H9 (cell line): ENCODE measurements at regions not wholly inside any gene's neighbourhood (a gene's known extent, or its start where the extent isn't known, plus 50 kb on each side); places are given as distances from the start of the nearest gene placed in this dataset.

Experiments
- DNase-seq: peaks from one replicate; pipeline ENCODE4 v3.0.0-alpha.2; 2017
- H2AFZ ChIP-seq: one replicate; pipeline ENCODE4 v1.6.1; 2013; ENCODE audit warnings: mild to moderate bottlenecking, low read length, control low read depth, moderate library complexity
- H2AK5ac ChIP-seq: 2 replicates; pipeline ENCODE4 v1.6.1; 2013; ENCODE audit warnings: low read length, control low read depth, mixed read lengths; ENCODE audit not compliant: insufficient read length
- H2BK120ac ChIP-seq: one replicate; pipeline ENCODE4 v1.6.1; 2013; ENCODE audit warnings: low read depth, mild to moderate bottlenecking, low read length, control low read depth, inconsistent platforms; ENCODE audit not compliant: poor library complexity, severe bottlenecking
- H2BK12ac ChIP-seq: 2 replicates; pipeline ENCODE4 v1.6.1; 2013; ENCODE audit warnings: low read length, control low read depth, mixed read lengths, low read depth; ENCODE audit not compliant: insufficient read length
- H2BK15ac ChIP-seq: 2 replicates; pipeline ENCODE4 v1.6.1; 2013; ENCODE audit warnings: low read depth, low read length, control low read depth
- H2BK20ac ChIP-seq: one replicate; pipeline ENCODE4 v1.6.1; 2013; ENCODE audit warnings: low read depth, mild to moderate bottlenecking, low read length, control low read depth, inconsistent platforms; ENCODE audit not compliant: poor library complexity, severe bottlenecking
- H2BK5ac ChIP-seq: 2 replicates; pipeline ENCODE4 v1.6.1; 2013; ENCODE audit warnings: low read length, control low read depth, mixed read lengths; ENCODE audit not compliant: insufficient read length
- H3K14ac ChIP-seq: 2 replicates; pipeline ENCODE4 v1.6.1; 2013; ENCODE audit warnings: low read length, control low read depth; ENCODE audit not compliant: insufficient read depth
- H3K18ac ChIP-seq: 2 replicates; pipeline ENCODE4 v1.6.1; 2013; ENCODE audit warnings: low read depth, mild to moderate bottlenecking, mixed read lengths, low read length, control low read depth; ENCODE audit not compliant: insufficient read length
- H3K23ac ChIP-seq: 2 replicates; pipeline ENCODE4 v1.6.1; 2013; ENCODE audit warnings: low read length, control low read depth, mixed read lengths, low read depth; ENCODE audit not compliant: insufficient read length
- H3K23me2 ChIP-seq: 2 replicates; pipeline ENCODE4 v1.6.1; 2013; ENCODE audit warnings: low read depth, mild to moderate bottlenecking, mixed read lengths, low read length, control low read depth; ENCODE audit not compliant: insufficient read length, poor library complexity, severe bottlenecking
- H3K27ac ChIP-seq: 2 replicates; pipeline ENCODE4 v1.5.1; 2013; ENCODE audit warnings: low read length, control low read depth, mixed read lengths, low read depth; ENCODE audit not compliant: insufficient read length
- H3K27me3 ChIP-seq: 2 replicates; pipeline ENCODE4 v1.6.1; 2013; ENCODE audit warnings: low read length, control low read depth, inconsistent platforms; ENCODE audit not compliant: insufficient read depth
- H3K4ac ChIP-seq: 2 replicates; pipeline ENCODE4 v1.6.1; 2013; ENCODE audit warnings: low read depth, mild to moderate bottlenecking, control low read depth, inconsistent platforms, low read length, moderate library complexity
- H3K4me1 ChIP-seq: 2 replicates; pipeline ENCODE4 v1.6.1; 2013; ENCODE audit warnings: low read length, control low read depth, inconsistent platforms; ENCODE audit not compliant: insufficient read depth
- H3K4me2 ChIP-seq: 2 replicates; pipeline ENCODE4 v1.6.1; 2013; ENCODE audit warnings: low read length, control low read depth, mixed read lengths; ENCODE audit not compliant: insufficient read length, insufficient read depth
- H3K56ac ChIP-seq: 2 replicates; pipeline ENCODE4 v1.6.1; 2013; ENCODE audit warnings: low read depth, mild to moderate bottlenecking, mixed read lengths, low read length, control low read depth; ENCODE audit not compliant: insufficient read length
- H3K79me1 ChIP-seq: 2 replicates; pipeline ENCODE4 v1.6.1; 2013; ENCODE audit warnings: low read depth, mild to moderate bottlenecking, moderate library complexity, low read length, control low read depth, inconsistent platforms; ENCODE audit not compliant: insufficient read depth, poor library complexity, severe bottlenecking
- H3K79me2 ChIP-seq: 2 replicates; pipeline ENCODE4 v1.6.1; 2013; ENCODE audit warnings: low read length, control low read depth, inconsistent platforms; ENCODE audit not compliant: insufficient read depth
- H3K9ac ChIP-seq: 2 replicates; pipeline ENCODE4 v1.6.1; 2013; ENCODE audit warnings: low read length, control low read depth, mixed read lengths; ENCODE audit not compliant: insufficient read length; ENCODE audit errors: extremely low read depth
- H3K9me3 ChIP-seq: one replicate; pipeline ENCODE4 v1.6.1; 2013; ENCODE audit warnings: low read depth, low read length, inconsistent platforms; ENCODE audit not compliant: control insufficient read depth
- H3T11ph ChIP-seq: one replicate; pipeline ENCODE4 v1.6.1; 2013; ENCODE audit warnings: mild to moderate bottlenecking, low read length, control low read depth, inconsistent platforms
- H4K20me1 ChIP-seq: one replicate; pipeline ENCODE4 v1.6.1; 2013; ENCODE audit not compliant: control insufficient read depth, insufficient read length, insufficient read depth
- H4K5ac ChIP-seq: 2 replicates; pipeline ENCODE4 v1.6.1; 2013; ENCODE audit warnings: low read depth, mild to moderate bottlenecking, mixed read lengths, low read length, control low read depth; ENCODE audit not compliant: insufficient read length
- H4K8ac ChIP-seq: replicated peaks from 2 replicates; pipeline ENCODE4 v1.6.1; 2013; ENCODE audit warnings: low read length, control low read depth, mixed read lengths, low read depth; ENCODE audit not compliant: insufficient read length
- H4K91ac ChIP-seq: 2 replicates; pipeline ENCODE4 v1.6.1; 2013; ENCODE audit warnings: low read depth, mild to moderate bottlenecking, moderate library complexity, mixed read lengths, low read length, control low read depth; ENCODE audit not compliant: insufficient read length
- H3K27ac Mint-ChIP-seq, 3 experiments: 2 replicates in 2 of 3; 3 replicates in 1 of 3; pipeline ENCODE4 v1.8.0; 2020 to 2021; ENCODE audit warnings: mixed read lengths in 3 of 3, mild to moderate bottlenecking in 1 of 3, moderate library complexity in 1 of 3
- H3K27me3 Mint-ChIP-seq: 2 replicates; pipeline ENCODE4 v1.8.0; 2021; ENCODE audit warnings: low read depth, mild to moderate bottlenecking, moderate library complexity, mixed read lengths
- H3K36me3 Mint-ChIP-seq, 3 experiments: 2 replicates in 2 of 3; 3 replicates in 1 of 3; pipeline ENCODE4 v1.8.0; 2020 to 2021; ENCODE audit warnings: low read depth in 3 of 3, mixed read lengths in 3 of 3; ENCODE audit not compliant: insufficient read depth in 1 of 3
- H3K4me1 Mint-ChIP-seq, 2 experiments: 2 replicates each; pipeline ENCODE4 v1.8.0; 2020; ENCODE audit warnings: mixed read lengths in 2 of 2
- H3K4me3 Mint-ChIP-seq, 2 experiments: 2 replicates in 1 of 2; 3 replicates in 1 of 2; pipeline ENCODE4 v1.8.0; 2020 to 2021; ENCODE audit warnings: mild to moderate bottlenecking in 2 of 2, mixed read lengths in 2 of 2, moderate library complexity in 1 of 2
- H3K9me3 Mint-ChIP-seq, 2 experiments: 2 replicates in 1 of 2; 3 replicates in 1 of 2; pipeline ENCODE4 v1.8.0; 2020; ENCODE audit warnings: mild to moderate bottlenecking in 2 of 2, mixed read lengths in 2 of 2, moderate library complexity in 1 of 2
- WGBS: extraction: QIAGEN DNeasy Blood & Tissue Kit; methylation state at CpG from one replicate; pipeline ENCODE4 v1.1.7; 2013; ENCODE audit warnings: missing lambda C conversion rate, low lambda C conversion rate, mixed read lengths; ENCODE audit not compliant: insufficient read length; ENCODE audit errors: extremely low coverage; 5-methylcytosine and 5-hydroxymethylcytosine counted together
- TF ChIP-seq, protein P1 (sequence below): fragments of 200-600 bp; sonication (generic); conservative IDR thresholded peaks from 3 replicates; pipeline ENCODE4 v1.8.0; 2021; ENCODE audit warnings: antibody characterized with exemption, mild to moderate bottlenecking

DNA sequence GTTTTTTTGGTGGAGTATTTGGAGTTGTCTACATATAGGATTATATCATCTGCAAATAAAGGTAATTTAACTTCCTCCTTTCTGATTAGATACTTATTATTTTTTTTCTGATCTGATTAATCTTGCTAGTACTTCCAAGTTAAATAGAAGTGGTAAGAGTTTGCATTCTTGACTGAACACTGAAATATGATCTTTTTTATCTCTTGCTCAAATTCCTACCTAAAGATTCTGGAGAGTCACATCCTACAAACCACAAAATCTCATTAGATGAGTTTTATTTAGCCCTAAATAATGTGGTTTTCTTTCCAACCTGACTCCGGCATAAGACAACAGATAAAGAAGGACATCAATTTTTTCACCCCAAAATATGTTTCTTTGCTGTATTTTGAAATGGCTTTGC is 977.9 kb upstream of the GBE1 start:
- H3K4me1 ChIP-seq: no peaks in the 10 kb centered on the region
- no peak overlapping the region for H3K23ac ChIP-seq
- no peak overlapping the region for H2BK5ac ChIP-seq
- TF ChIP-seq, protein P1, sequence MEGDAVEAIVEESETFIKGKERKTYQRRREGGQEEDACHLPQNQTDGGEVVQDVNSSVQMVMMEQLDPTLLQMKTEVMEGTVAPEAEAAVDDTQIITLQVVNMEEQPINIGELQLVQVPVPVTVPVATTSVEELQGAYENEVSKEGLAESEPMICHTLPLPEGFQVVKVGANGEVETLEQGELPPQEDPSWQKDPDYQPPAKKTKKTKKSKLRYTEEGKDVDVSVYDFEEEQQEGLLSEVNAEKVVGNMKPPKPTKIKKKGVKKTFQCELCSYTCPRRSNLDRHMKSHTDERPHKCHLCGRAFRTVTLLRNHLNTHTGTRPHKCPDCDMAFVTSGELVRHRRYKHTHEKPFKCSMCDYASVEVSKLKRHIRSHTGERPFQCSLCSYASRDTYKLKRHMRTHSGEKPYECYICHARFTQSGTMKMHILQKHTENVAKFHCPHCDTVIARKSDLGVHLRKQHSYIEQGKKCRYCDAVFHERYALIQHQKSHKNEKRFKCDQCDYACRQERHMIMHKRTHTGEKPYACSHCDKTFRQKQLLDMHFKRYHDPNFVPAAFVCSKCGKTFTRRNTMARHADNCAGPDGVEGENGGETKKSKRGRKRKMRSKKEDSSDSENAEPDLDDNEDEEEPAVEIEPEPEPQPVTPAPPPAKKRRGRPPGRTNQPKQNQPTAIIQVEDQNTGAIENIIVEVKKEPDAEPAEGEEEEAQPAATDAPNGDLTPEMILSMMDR: no peak
- no peak overlapping the region for H2AK5ac ChIP-seq
- H3K4me3 Mint-ChIP-seq: no peak overlapping the region
- no peak overlapping the region for H3K27ac ChIP-seq
- no peak overlapping the region for H4K91ac ChIP-seq
- H3K27me3 Mint-ChIP-seq: no peaks in the 10 kb centered on the region
- H3K14ac ChIP-seq: no peak overlapping the region
- H3K4ac ChIP-seq: no peak overlapping the region
- H4K5ac ChIP-seq: no peak overlapping the region
- no peak overlapping the region for H3K9ac ChIP-seq
- H2BK15ac ChIP-seq: no peak overlapping the region
- H3K4me2 ChIP-seq: no peak overlapping the region
- H3K27ac Mint-ChIP-seq: no peak overlapping the region; a peak in 1 of 7 replicates
- no peaks in the 10 kb centered on the region for H3K9me3 ChIP-seq
- no peak for DNase-seq
- H3K23me2 ChIP-seq: no peaks in the 10 kb centered on the region
- H4K8ac ChIP-seq: no peak overlapping the region
- peaks cover 17% of the 10 kb centered on the region in 2 experiments for H3K4me1 Mint-ChIP-seq
- H3T11ph ChIP-seq: no peak overlapping the region
- no peaks in the 10 kb centered on the region for H3K9me3 Mint-ChIP-seq
- H2AFZ ChIP-seq: no peak overlapping the region
- no peak overlapping the region for H2BK12ac ChIP-seq
- no peak overlapping the region for H2BK120ac ChIP-seq
- H3K36me3 Mint-ChIP-seq: no peaks in the 10 kb centered on the region
- H2BK20ac ChIP-seq: no peak overlapping the region
- no peaks in the 10 kb centered on the region for H4K20me1 ChIP-seq
- no peak overlapping the region for H3K56ac ChIP-seq
- no peak overlapping the region for H3K18ac ChIP-seq
- H3K79me1 ChIP-seq: no peaks in the 10 kb centered on the region
- no peaks in the 10 kb centered on the region for H3K79me2 ChIP-seq
- no peaks in the 10 kb centered on the region for H3K27me3 ChIP-seq
- WGBS: no CpG with 5 or more reads among the region's 1 CpG
